EH (cell line): ENCODE measurements at regions not wholly inside any gene's neighbourhood (a gene's known extent, or its start where the extent isn't known, plus 50 kb on each side); places are given as distances from the start of the nearest gene placed in this dataset.
"Not testable (repeated sequence)": the region's sequence is repeated elsewhere in the genome, so short reads cannot be mapped to it uniquely, and the experiment has no call there.

Experiments used
- DNase-seq: peaks from one replicate; pipeline ENCODE4 v3.0.0-alpha.2; 2015; ENCODE audit warnings: low read depth

- DNase-seq = peak; percentile 43
Observed at GRCh38 chr1:195745189-195746010, 862.8 kb downstream of the KCNT2 start.

- no peak for DNase-seq
Observed at GRCh38 chr1:195744256-195744655, 864.0 kb downstream of the KCNT2 start.

GRCh38 chr1:195740862-195741261, 867.4 kb downstream of the KCNT2 start:
- peak; percentile 90 for DNase-seq

GRCh38 chr1:195738966-195739650, 869.1 kb downstream of the KCNT2 start:
- DNase-seq = peak; percentile 88

- DNase-seq = no peak
Observed at GRCh38 chr1:195735140-195735539, 873.1 kb downstream of the KCNT2 start.

- DNase-seq = no peak
Observed at GRCh38 chr1:195733826-195734225, 874.4 kb downstream of the KCNT2 start.

- no peak for DNase-seq
Observed at GRCh38 chr1:195733408-195733807, 874.8 kb downstream of the KCNT2 start.

- DNase-seq = no peak
Observed at GRCh38 chr1:195731385-195731784, 876.9 kb downstream of the KCNT2 start.

- no peak for DNase-seq
Observed at GRCh38 chr1:195723796-195724194, 884.4 kb downstream of the KCNT2 start.

GRCh38 chr1:195722852-195723795, 885.1 kb downstream of the KCNT2 start:
- DNase-seq = not testable (repeated sequence)

- DNase-seq = not testable (repeated sequence)
Observed at GRCh38 chr1:195722146-195722545, 886.1 kb downstream of the KCNT2 start.

GRCh38 chr1:195721210-195721971, 886.8 kb downstream of the KCNT2 start:
- DNase-seq = no peak

GRCh38 chr1:195717651-195718050, 890.6 kb downstream of the KCNT2 start:
- peak; percentile 57 for DNase-seq

- no peak for DNase-seq
Observed at GRCh38 chr1:195715652-195716051, 892.6 kb downstream of the KCNT2 start.

GRCh38 chr1:195714248-195714647, 894.0 kb downstream of the KCNT2 start:
- peak; percentile 73 for DNase-seq

- no peak for DNase-seq
Observed at GRCh38 chr1:195709821-195710220, 898.4 kb downstream of the KCNT2 start.

GRCh38 chr1:195704028-195704427, 904.2 kb downstream of the KCNT2 start:
- no peak for DNase-seq

GRCh38 chr1:195701149-195701548, 907.1 kb downstream of the KCNT2 start:
- DNase-seq = no peak

GRCh38 chr1:195697130-195697529, 911.1 kb downstream of the KCNT2 start:
- DNase-seq = no peak

- no peak for DNase-seq
Observed at GRCh38 chr1:195686764-195687163, 921.5 kb downstream of the KCNT2 start.

- peak; percentile 51 for DNase-seq
Observed at GRCh38 chr1:195664628-195665027, 943.6 kb downstream of the KCNT2 start.
